ENCODE measurements at regions not wholly inside any gene's neighbourhood (a gene's known extent, or its start where the extent isn't known, plus 50 kb on each side); places are given as distances from the start of the nearest gene placed in this dataset.
A peak's percentile ranks its signal among the peaks of the same experiment; 100 is the strongest.

DNA sequence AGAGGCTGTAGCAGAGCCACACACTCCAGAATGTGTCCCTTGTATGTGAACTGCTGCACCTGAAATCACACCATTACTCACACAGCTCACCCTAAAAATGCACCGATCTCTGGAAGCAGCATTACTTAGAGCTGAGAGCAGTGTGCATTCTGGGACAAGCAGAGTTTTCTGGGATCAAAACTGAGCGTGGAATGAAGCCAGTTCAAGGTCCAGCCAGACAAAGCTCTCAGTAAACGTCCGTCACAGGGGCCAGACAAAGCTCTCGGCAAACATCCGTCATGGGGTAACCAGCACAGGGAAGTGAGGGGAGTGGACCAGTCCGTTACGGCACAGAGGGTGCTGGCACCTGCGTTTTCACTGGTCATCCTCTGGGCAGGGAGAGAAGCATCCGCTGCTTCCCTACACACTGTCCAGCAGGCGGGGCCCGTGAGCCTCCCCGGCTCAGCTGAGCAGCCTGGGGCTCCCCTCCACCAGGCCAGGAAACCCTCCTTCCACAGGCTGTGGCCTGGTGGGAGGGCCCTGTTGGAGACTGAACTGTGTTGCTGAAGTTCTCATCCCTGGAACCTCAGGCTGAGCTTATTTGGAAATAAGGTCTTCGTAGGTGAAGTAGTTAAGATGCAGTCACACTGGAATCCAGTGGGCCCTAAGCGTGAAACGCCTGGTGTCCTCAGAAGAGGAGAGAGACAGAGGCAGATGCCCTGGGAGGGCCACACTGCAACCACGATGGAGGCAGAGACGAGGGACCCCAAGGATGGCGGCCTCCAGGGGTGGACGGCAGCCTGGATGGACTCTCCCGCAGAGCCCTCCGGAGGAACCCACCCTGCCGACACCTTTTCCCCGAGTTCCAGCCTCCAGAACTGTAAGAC, 883.9 kb downstream of the BRD1 start (continued):
- TF ChIP-seq ZNF512 (CRISPR knock-in tag; IDR thresholded peaks at IDR 0.05): no peak
- TF ChIP-seq SAP130 (CRISPR knock-in tag; IDR thresholded peaks at IDR 0.05; ENCODE audit: low read depth): peak; percentile 72
- TF ChIP-seq, protein P1, sequence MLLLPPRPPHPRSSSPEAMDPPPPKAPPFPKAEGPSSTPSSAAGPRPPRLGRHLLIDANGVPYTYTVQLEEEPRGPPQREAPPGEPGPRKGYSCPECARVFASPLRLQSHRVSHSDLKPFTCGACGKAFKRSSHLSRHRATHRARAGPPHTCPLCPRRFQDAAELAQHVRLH (CRISPR knock-in tag; IDR thresholded peaks at IDR 0.05; ENCODE audit: borderline replicate concordance, low read depth): peak; percentile 72; the same call in 1 of the 2 replicates
- TF ChIP-seq SRSF1 (optimal IDR thresholded peaks at IDR 0.05; ENCODE audit: low read depth, low read length): no peak
- TF ChIP-seq ZNF879 (CRISPR knock-in tag; IDR thresholded peaks at IDR 0.05): no peak; the same call in 1 of the 2 replicates
- TF ChIP-seq RNF2 (conservative IDR thresholded peaks at IDR 0.05; ENCODE audit: low read depth): no peak; the same call in 1 of the 2 replicates
- peak; percentile 85 for TF ChIP-seq ZNF317 (CRISPR knock-in tag; IDR thresholded peaks at IDR 0.05)
- TF ChIP-seq ZNF737 (CRISPR knock-in tag; IDR thresholded peaks at IDR 0.05; ENCODE audit: borderline replicate concordance): no peak
- TF ChIP-seq ZNF724P (CRISPR knock-in tag; IDR thresholded peaks at IDR 0.05; ENCODE audit: borderline replicate concordance): no peak; the same call in 1 of the 2 replicates
- no peak for TF ChIP-seq ZNF17 (CRISPR knock-in tag; IDR thresholded peaks at IDR 0.05)
- no peak for TF ChIP-seq ZBTB8A (CRISPR knock-in tag; IDR thresholded peaks at IDR 0.05; ENCODE audit: borderline replicate concordance, low read depth)
- TF ChIP-seq CREM (IDR thresholded peaks at IDR 0.05): peak; percentile 63; the same call in 1 of the 2 replicates
- TF ChIP-seq CREM (CRISPR knock-in tag; IDR thresholded peaks at IDR 0.05): no peak
- peak; percentile 48; the same call in 1 of the 2 replicates for TF ChIP-seq AKAP8 (CRISPR knock-in tag; IDR thresholded peaks at IDR 0.05)
- no peak for TF ChIP-seq ZC3H4 (CRISPR knock-in tag; IDR thresholded peaks at IDR 0.05; ENCODE audit: borderline replicate concordance)
- TF ChIP-seq HNRNPLL (IDR thresholded peaks at IDR 0.05; ENCODE audit: low read depth, low read length, poor library complexity, severe bottlenecking): no peak
- no peak for TF ChIP-seq AFF4 (CRISPR knock-in tag; IDR thresholded peaks at IDR 0.05)
- TF ChIP-seq REXO4 (CRISPR knock-in tag; IDR thresholded peaks at IDR 0.05; ENCODE audit: borderline replicate concordance): no peak
- TF ChIP-seq ZNF792 (CRISPR knock-in tag; IDR thresholded peaks at IDR 0.05): peak; percentile 76
- TF ChIP-seq POGZ (CRISPR knock-in tag; IDR thresholded peaks at IDR 0.05): peak; percentile 79
- TF ChIP-seq RARA (CRISPR knock-in tag; IDR thresholded peaks at IDR 0.05): peak; percentile 68
- no peak for TF ChIP-seq GLI4 (CRISPR knock-in tag; IDR thresholded peaks at IDR 0.05; ENCODE audit: borderline replicate concordance)
- 0 out of 2 replicates have a peak, but pooled peaks have one; percentile 72 for TF ChIP-seq ZNF230 (CRISPR knock-in tag; IDR thresholded peaks at IDR 0.05)
- TF ChIP-seq DR1 (CRISPR knock-in tag; IDR thresholded peaks at IDR 0.05): peak; percentile 18; the same call in 1 of the 2 replicates

All from HepG2 (cell line).